KMS-11 (cell line): ENCODE measurements at regions not wholly inside any gene's neighbourhood (a gene's known extent, or its start where the extent isn't known, plus 50 kb on each side); places are given as distances from the start of the nearest gene placed in this dataset.

Experiments used
- H2AFZ ChIP-seq: fragments of 200-600 bp; sonication (generic); 2 replicates; pipeline ENCODE4 v1.6.1; 2016; ENCODE audit warnings: antibody characterized with exemption, mixed run types, low read depth
- H3K27ac ChIP-seq: fragments of 200-600 bp; sonication (generic); 2 replicates; pipeline ENCODE4 v1.6.1; 2016; ENCODE audit warnings: mild to moderate bottlenecking, mixed run types
- H3K27me3 ChIP-seq: fragments of 200-600 bp; sonication (generic); 2 replicates; pipeline ENCODE4 v1.6.1; 2017; ENCODE audit warnings: mild to moderate bottlenecking, low read depth, mixed run types, moderate library complexity; ENCODE audit not compliant: insufficient read depth
- H3K36me3 ChIP-seq: fragments of 200-600 bp; sonication (generic); 2 replicates; pipeline ENCODE4 v1.6.1; 2017; ENCODE audit warnings: mild to moderate bottlenecking, mixed run types; ENCODE audit not compliant: insufficient read depth
- H3K4me1 ChIP-seq: fragments of 200-600 bp; sonication (generic); 2 replicates; pipeline ENCODE4 v1.6.1; 2016; ENCODE audit warnings: mild to moderate bottlenecking, low read depth, mixed run types; ENCODE audit not compliant: poor library complexity, severe bottlenecking
- H3K4me2 ChIP-seq: fragments of 200-600 bp; sonication (generic); 2 replicates; pipeline ENCODE4 v1.7.0; 2016; ENCODE audit warnings: mild to moderate bottlenecking, mixed run types
- H3K4me3 ChIP-seq: fragments of 200-600 bp; sonication (generic); IDR thresholded peaks from 2 replicates; pipeline ENCODE4 v1.6.1; 2017; ENCODE audit warnings: low read depth, low read length, mixed read lengths; ENCODE audit not compliant: insufficient read depth
- H3K79me2 ChIP-seq: fragments of 200-600 bp; sonication (generic); 2 replicates; pipeline ENCODE4 v1.6.1; 2016; ENCODE audit warnings: low read depth, mixed run types; ENCODE audit not compliant: insufficient read depth
- H3K9ac ChIP-seq: fragments of 200-600 bp; sonication (generic); 2 replicates; pipeline ENCODE4 v1.6.1; 2016; ENCODE audit warnings: mild to moderate bottlenecking, mixed run types
- H4K20me1 ChIP-seq: fragments of 200-600 bp; sonication (generic); 2 replicates; pipeline ENCODE4 v1.6.1; 2016; ENCODE audit warnings: mild to moderate bottlenecking, mixed run types; ENCODE audit not compliant: insufficient read depth
- CTCF ChIP-seq: fragments of 200-600 bp; sonication (generic); conservative IDR thresholded peaks from 2 replicates; pipeline ENCODE4 v1.6.1; 2017; ENCODE audit warnings: low read depth, mild to moderate bottlenecking, antibody characterized with exemption, low read length, moderate library complexity, mixed read lengths

- Histone ChIP-seq H4K20me1 (no peaks in the 10 kb centered on the region), H3K36me3 (no peaks in the 10 kb centered on the region), H3K79me2 (no peaks in the 10 kb centered on the region), H3K4me1 (no peaks in the 10 kb centered on the region), H3K9ac (no peak overlapping the region), H3K27ac (no peak overlapping the region), H3K27me3 (no peaks in the 10 kb centered on the region), H3K4me3 (no peak overlapping the region), H2AFZ (no peak overlapping the region), H3K4me2 (no peak overlapping the region)
- no peak for TF ChIP-seq CTCF
Measured at GRCh38 chr6:14718861-14719260, 527.0 kb upstream of the JARID2 start.

- H3K4me3 ChIP-seq: no peak overlapping the region
- H3K27me3 ChIP-seq: no peaks in the 10 kb centered on the region
- H4K20me1 ChIP-seq: no peaks in the 10 kb centered on the region
- no peaks in the 10 kb centered on the region for H3K36me3 ChIP-seq
- no peak overlapping the region for H3K27ac ChIP-seq
- TF ChIP-seq CTCF: no peak
- no peaks in the 10 kb centered on the region for H3K4me1 ChIP-seq
- H2AFZ ChIP-seq: no peak overlapping the region
- no peaks in the 10 kb centered on the region for H3K79me2 ChIP-seq
- no peak overlapping the region for H3K4me2 ChIP-seq
- no peak overlapping the region for H3K9ac ChIP-seq
Measured at GRCh38 chr6:14719270-14719669, 526.6 kb upstream of the JARID2 start.

- Histone ChIP-seq H3K4me2 (no peak overlapping the region), H3K27me3 (no peaks in the 10 kb centered on the region), H3K4me3 (no peak overlapping the region), H2AFZ (no peak overlapping the region), H3K4me1 (no peaks in the 10 kb centered on the region), H4K20me1 (no peaks in the 10 kb centered on the region), H3K79me2 (no peaks in the 10 kb centered on the region), H3K9ac (no peak overlapping the region), H3K36me3 (no peaks in the 10 kb centered on the region), H3K27ac (no peak overlapping the region)
- no peak for TF ChIP-seq CTCF
Measured at GRCh38 chr6:14720411-14721102, 525.3 kb upstream of the JARID2 start.

DNA sequence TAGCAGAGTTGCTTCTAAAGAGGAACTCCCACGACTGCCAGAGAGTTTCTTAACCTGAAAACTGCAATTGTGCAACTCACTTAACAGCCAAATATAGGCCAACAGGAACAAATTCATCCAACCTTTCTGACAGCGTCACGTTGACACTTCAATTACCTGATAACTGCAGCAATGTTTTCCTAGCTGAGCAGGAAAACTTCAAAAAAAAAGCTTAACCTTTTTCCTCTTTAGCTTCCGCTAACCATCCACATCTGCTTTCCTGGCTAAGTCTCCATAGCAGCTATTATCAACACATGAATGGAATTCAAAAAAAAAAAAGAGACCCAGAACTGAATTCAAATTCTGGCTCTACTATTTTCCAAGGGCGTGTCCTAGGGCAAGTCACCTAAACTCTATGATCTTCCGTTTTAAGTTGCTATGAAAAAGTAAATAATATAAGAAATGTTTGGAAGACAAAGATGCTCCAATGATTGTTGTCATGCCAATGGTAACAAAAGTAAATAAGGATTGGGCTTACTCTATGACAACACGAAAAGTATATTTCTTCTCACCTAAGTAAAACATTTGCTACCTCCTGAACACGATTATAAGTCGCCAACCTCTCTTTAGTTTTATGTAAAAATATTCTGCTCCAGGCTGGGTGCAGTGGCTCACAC lies 524.6 kb upstream of the JARID2 start:
- Histone ChIP-seq H3K4me2 (no peak overlapping the region), H3K27ac (no peak overlapping the region), H3K36me3 (no peaks in the 10 kb centered on the region), H3K9ac (no peak overlapping the region), H2AFZ (no peak overlapping the region), H3K27me3 (no peaks in the 10 kb centered on the region), H3K4me1 (no peaks in the 10 kb centered on the region), H4K20me1 (no peaks in the 10 kb centered on the region), H3K4me3 (no peak overlapping the region), H3K79me2 (no peaks in the 10 kb centered on the region)
- TF ChIP-seq CTCF: no peak
